Peyer's patch (tissue), 4 donors: ENCODE measurements at regions not wholly inside any gene's neighbourhood (a gene's known extent, or its start where the extent isn't known, plus 50 kb on each side); places are given as distances from the start of the nearest gene placed in this dataset.

Source experiments
- POLR2A ChIP-seq, 2 donors: fragments of 450-650 bp; IDR thresholded peaks; one replicate each; pipeline ENCODE4 v1.5.1; 2017; ENCODE audit warnings: antibody characterized with exemption in 2 of 2, mild to moderate bottlenecking in 2 of 2, moderate library complexity in 2 of 2
- TF ChIP-seq, protein P1 (sequence below), 6 experiments: fragments of 450-650 bp in 4 of 6; fragments of 200-600 bp in 2 of 6; sonication (generic) in 1 of 6; IDR thresholded peaks; one replicate each; pipeline ENCODE4 v1.5.1; 2017 to 2019; ENCODE audit warnings: antibody characterized with exemption in 6 of 6, mild to moderate bottlenecking in 3 of 6, moderate library complexity in 1 of 6

DNA sequence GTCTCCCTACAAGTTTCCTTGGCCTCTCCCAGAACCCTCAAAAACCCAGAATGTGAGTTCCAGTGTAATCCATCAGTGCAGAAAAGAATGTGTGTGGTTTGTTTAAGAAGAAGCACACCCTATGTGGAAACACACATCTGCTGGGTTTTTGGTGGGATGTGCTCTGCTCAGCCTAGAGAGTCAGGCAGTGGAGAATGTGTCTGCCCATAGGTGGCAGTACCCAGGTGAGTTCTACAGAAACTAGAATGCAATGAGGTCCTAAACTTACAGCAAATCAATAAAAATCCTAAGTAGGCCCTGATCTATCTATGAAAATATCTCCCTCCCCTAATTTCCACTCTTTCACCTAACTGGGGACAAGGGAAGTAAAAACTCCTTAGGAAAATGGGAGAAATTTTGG lies 437.3 kb downstream of the DHX35 start:
- TF ChIP-seq, protein P1, sequence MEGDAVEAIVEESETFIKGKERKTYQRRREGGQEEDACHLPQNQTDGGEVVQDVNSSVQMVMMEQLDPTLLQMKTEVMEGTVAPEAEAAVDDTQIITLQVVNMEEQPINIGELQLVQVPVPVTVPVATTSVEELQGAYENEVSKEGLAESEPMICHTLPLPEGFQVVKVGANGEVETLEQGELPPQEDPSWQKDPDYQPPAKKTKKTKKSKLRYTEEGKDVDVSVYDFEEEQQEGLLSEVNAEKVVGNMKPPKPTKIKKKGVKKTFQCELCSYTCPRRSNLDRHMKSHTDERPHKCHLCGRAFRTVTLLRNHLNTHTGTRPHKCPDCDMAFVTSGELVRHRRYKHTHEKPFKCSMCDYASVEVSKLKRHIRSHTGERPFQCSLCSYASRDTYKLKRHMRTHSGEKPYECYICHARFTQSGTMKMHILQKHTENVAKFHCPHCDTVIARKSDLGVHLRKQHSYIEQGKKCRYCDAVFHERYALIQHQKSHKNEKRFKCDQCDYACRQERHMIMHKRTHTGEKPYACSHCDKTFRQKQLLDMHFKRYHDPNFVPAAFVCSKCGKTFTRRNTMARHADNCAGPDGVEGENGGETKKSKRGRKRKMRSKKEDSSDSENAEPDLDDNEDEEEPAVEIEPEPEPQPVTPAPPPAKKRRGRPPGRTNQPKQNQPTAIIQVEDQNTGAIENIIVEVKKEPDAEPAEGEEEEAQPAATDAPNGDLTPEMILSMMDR (IDR thresholded peaks at IDR 0.05) = no peak
- TF ChIP-seq POLR2A (IDR thresholded peaks at IDR 0.05) = no peak
